ENCODE measurements at regions not wholly inside any gene's neighbourhood (a gene's known extent, or its start where the extent isn't known, plus 50 kb on each side); places are given as distances from the start of the nearest gene placed in this dataset.

DNA sequence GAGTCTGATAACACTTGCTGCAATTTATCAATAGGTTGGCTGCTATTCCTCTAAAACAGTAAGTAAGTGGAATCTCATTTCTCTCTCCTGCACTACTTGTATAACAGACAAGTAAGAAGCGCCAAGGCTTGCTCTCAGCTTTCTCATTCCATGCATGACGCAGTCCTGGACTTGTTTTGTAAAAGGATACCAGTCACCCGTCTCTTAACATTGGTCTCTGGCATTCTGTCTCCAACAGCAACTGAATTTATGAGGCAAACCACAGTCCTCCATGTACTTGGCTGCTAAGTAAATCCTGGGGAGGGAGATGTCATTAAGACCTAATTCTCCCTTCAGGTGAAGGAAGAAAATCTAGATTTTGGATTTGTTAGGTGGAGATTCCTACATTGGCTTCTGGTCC, 115.4 kb downstream of the OPN5 start:
- TF ChIP-seq, protein P1, sequence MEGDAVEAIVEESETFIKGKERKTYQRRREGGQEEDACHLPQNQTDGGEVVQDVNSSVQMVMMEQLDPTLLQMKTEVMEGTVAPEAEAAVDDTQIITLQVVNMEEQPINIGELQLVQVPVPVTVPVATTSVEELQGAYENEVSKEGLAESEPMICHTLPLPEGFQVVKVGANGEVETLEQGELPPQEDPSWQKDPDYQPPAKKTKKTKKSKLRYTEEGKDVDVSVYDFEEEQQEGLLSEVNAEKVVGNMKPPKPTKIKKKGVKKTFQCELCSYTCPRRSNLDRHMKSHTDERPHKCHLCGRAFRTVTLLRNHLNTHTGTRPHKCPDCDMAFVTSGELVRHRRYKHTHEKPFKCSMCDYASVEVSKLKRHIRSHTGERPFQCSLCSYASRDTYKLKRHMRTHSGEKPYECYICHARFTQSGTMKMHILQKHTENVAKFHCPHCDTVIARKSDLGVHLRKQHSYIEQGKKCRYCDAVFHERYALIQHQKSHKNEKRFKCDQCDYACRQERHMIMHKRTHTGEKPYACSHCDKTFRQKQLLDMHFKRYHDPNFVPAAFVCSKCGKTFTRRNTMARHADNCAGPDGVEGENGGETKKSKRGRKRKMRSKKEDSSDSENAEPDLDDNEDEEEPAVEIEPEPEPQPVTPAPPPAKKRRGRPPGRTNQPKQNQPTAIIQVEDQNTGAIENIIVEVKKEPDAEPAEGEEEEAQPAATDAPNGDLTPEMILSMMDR (IDR thresholded peaks at IDR 0.05; ENCODE audit: poor library complexity) = no peak
- TF ChIP-seq EZH2 (IDR thresholded peaks at IDR 0.05; ENCODE audit: borderline replicate concordance) = no peak
- no peak for TF ChIP-seq EZH2phosphoT487 (IDR thresholded peaks at IDR 0.05; ENCODE audit: low read depth, severe bottlenecking, unreplicated experiment)

All from hepatocyte (in vitro differentiated cells).